GM18498 (cell line): ENCODE measurements at regions not wholly inside any gene's neighbourhood (a gene's known extent, or its start where the extent isn't known, plus 50 kb on each side); places are given as distances from the start of the nearest gene placed in this dataset.
"Not testable (repeated sequence)": the region's sequence is repeated elsewhere in the genome, so short reads cannot be mapped to it uniquely, and the experiment has no call there.

Source experiments
- ATAC-seq: cut with Tn5 transposase; IDR thresholded peaks from one replicate; pipeline ENCODE4 v1.9.1; 2021; ENCODE audit warnings: mild to moderate bottlenecking, moderate library complexity; ENCODE audit not compliant: unreplicated experiment

DNA sequence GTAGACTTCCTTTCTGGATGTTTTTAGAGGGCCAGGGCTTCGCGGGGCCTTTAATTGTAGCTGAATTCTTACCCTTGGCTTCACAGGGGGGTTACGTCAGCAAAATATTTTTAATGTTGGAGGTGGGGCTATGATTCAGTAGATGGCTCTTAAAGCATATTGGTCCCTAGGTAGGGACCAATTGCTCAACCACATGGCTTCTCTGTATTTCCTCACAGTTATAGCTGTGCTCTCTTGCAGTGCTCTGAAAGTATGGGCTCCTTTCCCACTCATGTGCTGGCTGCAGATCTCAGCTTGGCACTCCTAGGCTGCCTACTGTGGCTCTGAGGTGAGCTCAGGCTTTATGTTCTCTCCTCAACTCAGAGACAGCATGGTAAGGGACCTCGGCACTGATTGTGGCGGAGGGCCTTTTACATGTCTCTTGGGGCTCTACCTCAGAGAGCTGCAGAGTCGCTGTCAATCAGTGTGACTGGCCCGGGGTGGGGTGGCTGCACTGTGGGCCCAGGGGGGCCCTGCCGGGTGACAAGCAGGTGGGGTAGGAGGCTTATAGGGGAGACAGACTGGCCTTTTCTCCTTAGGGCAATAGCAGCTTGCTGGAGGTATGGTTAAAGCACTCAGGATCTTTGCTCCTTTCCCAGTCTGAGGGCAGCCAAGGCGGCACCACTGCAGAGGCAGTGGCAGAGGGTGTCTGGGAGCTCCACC, 318.0 kb downstream of the DOK5 start:
- no peak for ATAC-seq

DNA sequence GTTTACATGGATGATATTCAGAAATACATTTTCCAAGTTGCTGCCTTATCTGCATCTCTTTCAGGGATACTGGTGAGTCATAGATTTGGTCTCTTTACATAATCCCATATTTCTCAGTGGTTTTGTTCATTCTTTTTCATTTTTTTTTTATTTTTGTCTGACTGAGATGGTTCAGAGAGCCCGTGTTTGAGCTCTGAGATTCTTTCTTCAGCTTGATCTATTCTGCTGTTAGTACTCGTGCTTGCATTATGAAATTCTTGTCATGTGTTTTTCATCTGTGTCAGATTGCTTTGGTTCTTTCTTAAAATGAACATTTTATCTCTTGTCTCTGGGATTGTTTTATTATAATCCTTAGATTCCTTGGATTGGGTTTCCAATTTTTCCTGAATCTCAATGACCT, 317.3 kb downstream of the DOK5 start:
- ATAC-seq: no peak

DNA sequence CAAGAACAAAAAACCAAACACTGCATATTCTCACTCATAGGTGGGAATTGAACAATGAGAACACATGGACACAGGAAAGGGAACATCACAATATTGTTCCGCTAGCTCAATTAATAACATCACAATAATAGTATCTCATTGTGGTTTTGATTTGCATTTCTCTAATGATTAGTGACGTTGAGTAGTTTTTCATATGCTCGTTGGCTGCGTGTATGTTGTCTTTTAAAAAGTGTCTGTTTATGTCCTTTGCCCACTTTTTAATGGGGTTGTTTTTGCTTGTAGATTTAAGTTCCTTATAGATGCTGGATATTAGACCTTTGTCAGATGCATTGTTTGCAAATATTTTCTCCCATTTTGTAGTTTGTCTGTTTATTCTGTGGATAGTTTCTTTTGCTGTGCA, 312.9 kb downstream of the DOK5 start:
- ATAC-seq: not testable (repeated sequence)

DNA sequence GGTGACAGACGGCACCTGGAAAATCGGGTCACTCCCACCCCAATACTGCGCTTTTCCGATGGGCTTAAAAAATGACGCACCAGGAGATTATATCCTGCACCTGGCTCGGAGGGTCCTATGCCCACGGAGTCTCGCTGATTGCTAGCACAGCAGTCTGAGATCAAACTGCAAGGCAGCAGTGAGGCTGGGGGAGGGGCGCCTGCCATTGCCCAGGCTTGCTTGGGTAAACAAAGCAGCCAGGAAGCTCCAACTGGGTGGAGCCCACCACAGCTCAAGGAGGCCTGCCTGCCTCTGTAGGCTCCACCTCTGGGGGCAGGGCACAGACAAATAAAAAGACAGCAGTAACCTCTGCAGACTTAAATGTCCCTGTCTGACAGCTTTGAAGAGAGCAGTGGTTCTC, 307.4 kb downstream of the DOK5 start:
- ATAC-seq: not testable (repeated sequence)

DNA sequence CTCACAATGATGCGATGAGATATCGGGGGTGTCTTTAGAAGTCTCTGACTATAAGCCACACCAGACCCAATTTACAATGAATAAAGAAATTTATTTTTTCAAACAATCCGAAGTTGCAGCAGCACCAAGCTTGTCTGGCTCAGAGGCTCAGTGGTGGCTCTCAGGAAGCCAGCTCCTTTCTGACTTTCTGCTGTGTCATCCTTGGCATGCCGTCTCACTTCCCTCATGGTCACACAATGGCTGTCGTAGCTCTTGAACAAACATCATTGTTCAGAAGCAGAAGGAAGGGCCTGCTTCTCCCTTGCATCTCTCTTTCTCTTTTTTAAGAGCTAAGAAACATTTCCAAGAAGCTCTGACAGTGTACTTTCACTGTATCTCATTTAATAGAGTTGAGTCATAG, 299.0 kb downstream of the DOK5 start:
- no peak for ATAC-seq

DNA sequence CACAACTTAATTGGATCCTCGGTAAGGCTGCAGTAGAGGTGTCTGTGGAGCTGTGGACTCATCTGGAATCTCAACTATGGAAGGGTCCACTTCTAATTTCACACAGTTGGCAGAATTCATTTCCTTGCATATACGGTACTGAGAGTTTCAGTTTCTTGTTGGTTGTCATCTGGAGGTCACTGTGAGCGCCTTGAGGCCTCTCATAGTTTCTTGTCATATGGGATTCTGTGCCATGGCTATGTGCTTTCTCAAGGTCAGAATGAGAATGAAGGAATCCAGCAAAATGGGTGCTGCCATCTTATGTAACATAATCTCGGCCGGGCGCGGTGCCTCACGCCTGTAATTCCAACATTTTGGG, 298.2 kb downstream of the DOK5 start:
- ATAC-seq: no peak

DNA sequence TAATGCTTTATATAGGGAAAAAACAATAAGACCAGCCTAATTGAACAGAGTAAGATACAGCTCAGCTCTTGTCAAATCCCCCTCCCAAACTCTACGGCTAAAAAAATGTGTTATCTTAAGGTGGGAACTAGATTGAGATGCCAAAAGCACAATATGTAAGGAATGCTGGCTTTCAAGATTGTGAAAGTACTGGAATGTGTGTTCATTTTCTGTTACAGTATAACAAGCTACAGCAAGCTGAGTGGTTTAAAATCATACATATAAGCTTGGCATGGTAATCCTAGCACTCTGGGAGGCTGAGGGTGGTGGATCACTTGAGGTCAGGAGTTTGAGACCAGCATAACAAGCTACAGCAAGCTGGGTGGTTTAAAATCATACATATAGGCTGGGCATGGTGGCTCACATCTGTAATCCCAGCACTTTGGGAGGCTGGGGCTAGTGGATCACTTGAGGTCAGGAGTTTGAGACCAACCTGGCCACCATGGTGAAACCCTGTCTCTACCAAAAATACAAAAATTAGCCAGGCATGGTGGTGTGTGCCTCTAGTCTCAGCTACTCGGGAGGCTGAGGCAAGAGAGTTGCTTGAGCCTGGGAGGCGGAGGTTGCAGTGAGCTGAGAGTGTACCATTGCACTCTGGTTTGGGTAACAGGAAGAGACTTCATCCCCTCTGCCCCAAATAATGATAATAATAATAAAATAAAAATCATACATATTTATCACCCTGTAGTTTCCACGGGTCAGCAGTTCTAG, 297.7 kb downstream of the DOK5 start:
- ATAC-seq: no peak

DNA sequence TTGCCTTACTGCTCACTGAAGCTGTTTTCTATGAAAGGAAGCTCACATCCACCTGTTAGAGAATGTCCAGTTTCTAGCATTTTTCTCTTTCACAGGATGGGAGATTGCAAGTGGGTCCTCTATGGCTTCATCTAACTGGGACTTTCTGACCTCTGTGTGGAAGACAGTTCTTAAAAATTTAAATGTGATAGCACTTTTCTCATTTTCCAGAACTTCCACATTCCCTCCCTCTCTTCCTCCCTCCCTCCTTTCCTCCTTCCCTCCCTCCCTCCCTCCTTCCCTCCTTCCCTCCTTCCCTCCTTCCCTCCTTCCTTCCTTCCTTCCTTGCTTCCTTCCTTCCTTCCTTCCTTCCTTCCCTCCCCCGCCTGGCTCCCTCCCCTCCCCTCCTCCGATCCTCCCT, 291.1 kb downstream of the DOK5 start:
- ATAC-seq: no peak

DNA sequence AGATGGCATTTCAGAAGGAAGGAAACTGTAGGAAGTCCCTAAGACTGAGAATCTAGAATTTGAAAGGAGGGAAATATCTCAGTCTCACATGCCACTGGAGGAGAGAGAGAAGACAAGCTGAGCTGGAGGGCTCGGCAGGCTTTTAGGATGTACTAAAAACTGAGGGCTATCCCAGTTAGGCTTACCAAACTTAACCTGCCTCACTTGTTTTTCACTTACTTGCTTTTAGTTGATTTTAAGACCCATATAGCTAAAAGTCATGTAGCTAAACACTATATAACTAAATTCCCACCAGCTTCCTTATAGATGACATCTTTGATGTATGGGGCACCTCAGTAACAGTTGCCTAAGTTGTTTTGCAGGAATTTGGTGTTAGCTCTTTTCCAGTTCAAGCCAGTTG, 288.0 kb downstream of the DOK5 start:
- no peak for ATAC-seq

DNA sequence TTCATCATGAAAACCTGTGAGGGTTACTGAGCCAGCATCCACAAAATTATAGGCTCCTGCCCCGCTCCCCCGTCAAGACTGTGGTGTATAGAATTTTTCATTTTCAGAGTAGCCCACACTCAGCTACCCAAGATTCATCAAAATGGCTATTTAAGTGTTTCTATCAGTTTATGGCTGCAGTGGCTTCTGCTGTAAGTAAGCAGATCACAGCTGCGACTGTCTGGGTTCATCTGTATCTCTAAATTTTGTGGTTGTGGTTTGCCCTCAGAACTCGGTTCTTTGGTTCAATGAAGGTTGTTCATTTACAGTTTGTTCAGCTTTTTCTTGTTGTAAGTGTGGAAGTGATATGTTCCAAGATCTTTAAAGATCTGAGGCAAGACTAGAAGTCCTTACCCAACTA, 284.2 kb downstream of the DOK5 start:
- ATAC-seq: no peak

DNA sequence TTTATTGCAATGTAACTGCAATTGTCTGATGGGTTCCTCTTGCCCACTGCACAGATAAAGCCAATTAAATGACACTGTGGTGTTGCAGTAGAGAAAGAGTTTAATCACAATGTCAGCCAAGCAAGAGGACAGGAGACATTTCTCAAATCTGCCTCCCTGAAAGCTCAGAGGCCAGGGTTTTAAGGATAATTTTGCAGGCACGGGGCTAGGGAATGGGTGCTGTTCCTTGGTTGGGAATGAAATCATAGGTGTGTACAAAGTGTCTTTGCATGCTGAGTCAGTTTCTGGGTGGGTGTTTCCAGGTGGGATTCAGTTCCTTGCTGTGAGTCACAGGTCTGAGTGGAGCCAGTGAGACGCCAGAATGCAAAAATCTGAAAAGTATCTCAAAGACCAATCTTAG, 271.4 kb downstream of the DOK5 start:
- ATAC-seq: no peak

DNA sequence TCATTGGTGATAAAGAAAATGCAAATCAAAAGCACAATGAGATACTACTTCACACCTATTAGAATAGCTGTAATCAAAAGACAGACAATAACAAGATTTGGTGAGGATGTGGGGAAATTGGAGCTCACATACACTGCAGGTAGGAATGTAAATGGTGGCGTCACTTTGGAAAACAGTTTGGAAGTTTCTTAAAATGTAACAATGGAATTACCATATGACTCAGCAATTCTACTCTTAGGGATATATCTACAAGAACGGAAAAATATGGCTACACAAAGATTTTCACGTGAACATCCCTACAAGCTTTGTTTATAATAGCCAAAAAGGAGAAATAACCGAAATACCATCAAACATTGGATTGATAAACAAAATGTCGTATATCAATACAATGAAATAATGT, 270.4 kb downstream of the DOK5 start:
- no peak for ATAC-seq

DNA sequence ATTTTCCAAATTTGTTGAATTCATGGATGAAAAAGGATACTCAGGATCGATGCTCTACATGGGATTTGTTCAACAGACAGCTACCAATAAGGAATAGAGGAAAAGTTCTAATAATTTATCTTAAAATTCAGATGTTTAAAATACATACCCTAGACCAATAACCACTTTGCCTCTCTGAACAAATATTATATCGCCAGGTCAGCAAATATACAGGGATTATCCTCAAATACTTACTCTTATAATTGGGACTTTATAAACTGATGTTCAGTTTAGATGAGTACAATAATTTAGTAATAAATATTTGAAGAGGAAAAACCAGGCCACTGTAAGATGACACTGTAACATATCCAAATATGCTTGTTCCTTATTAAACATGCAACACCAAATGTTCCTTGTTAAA, 268.7 kb downstream of the DOK5 start:
- no peak for ATAC-seq

DNA sequence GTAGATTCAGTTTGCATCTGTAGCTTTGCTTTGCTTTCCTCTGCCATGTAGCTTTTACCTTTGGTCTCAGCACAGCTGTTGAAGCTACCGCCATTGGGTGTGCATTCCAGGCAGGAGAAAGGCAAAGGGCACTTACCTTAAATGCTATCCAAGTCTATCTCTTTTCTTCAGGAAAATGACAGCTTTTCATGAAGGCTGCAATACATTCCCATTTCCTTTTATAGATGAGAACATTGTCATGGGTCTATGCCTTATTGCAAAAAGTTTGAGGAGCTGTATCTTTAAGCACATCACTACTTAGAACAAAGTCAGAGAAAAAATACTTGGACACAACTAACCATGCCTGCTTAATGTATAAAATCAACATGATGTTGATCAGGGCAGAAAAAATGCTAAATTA, 266.8 kb downstream of the DOK5 start:
- no peak for ATAC-seq

DNA sequence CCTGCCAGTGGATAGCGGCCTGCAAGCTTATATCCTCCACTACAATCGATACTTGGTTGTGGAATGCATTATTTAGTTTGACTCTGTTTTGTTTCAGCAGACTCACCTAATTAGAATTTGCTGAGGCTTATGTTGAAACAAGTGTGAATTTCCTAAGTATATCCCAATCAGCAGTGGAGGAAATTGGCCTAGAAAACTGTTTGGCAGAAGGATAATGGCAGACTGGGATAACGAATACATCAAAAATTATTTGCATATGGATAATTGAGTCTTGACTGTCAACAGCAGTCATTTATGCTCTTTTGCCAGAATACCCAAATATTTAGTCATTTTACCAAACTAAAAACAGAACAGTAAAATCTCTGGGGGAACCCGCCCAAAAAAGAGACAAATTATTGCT, 261.0 kb downstream of the DOK5 start:
- no peak for ATAC-seq

DNA sequence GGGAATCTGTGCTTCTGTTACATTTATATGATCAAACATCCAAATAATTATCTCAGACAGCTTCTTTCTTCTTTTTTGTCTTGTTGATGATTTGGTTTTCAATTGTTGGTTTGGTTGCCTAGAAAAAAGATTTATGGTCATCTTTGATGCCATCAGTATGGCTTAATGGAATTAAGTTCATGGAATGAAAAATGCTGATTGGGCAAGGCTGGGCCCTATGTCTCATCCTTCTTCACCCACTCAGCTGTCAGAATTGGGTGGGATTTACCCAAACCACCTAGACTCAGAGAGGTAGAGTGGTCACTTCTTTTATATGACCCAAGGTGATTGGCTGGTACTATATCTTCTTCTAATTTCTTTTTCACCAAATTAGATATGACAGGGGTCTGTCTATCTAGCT, 258.3 kb downstream of the DOK5 start:
- ATAC-seq: no peak

DNA sequence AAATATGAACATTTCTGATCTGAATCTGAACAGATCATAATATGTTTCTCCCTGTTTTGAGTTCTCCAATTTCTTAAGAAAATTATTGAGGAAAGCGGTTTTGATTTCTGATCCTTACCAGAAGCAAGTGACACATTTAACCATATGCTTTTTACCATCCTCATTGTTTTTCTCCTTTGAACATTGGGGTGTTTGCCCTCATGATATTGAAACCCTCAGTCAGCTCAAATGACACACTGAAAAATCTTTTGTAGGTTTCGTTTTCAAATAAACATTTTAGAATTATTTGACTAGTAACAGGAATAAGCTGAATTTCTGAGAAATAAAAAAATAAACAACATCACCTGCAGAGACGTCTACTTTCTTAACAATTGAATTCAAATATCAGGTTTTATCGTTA, 252.1 kb downstream of the DOK5 start:
- ATAC-seq: no peak

DNA sequence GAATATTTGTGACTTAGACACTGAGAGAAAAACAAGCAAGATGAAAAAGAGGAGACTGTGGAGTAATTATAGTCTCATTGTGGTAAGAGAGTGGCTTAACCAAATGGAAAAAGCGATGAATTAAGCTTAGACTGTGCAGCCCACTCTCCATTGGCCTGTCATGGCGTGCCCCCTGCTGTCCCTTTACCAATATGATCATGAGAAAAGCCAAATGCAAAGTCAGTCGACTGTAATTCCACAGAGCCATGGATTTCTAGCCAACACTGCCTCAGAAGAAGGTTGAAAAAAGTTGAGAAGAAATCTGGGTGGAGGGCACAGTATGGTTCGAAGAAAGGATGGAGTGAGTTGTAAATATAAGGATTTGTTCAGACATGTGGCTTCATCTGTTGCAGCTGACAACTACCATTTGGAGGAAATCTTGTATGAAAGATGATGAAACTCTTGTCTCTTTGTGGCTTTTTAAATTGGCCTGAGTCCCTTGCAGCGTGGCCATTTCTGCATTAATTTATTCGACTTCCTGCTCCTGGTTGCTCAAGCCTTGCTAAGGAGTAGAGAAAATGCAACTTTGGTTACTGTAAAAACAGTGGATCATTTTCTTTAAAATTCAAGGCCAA, 251.4 kb downstream of the DOK5 start:
- ATAC-seq: no peak

DNA sequence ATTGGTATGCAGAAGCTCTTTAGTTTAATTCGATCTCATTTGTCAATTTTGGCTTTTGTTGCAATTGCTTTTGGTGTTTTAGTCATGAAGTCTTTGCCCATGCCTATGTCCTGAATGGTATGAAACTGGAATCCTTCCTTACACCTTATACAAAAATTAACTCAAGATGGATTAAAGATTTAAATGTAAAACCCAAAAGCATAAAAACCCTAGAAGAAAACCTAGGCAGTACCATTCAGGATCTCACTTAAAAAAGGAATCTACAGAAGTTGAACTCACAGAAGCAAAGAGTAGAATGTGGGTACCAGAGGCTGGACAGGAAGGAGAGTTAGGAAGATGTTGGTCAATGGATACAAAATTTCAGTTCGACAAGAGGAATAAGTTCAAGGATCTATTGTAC, 249.9 kb downstream of the DOK5 start:
- not testable (repeated sequence) for ATAC-seq

DNA sequence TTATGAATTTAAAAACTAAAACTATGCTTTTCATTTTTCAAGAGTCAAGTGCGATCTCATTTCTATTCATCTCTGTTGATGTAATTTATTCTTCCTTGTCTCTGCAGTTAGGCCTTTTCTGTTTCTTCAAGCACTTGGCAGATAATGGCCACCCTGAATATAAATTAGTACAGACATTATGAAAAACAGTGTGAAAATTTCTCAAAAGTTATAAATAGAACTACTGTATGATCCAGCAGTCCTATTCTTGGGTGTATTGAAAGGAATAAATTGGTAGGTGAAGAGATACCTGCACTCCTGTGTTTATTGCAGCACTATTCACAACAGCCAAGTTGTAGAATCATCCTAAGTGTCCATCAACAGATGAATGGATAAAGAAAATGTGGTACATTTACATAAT, 248.3 kb downstream of the DOK5 start:
- ATAC-seq: no peak

DNA sequence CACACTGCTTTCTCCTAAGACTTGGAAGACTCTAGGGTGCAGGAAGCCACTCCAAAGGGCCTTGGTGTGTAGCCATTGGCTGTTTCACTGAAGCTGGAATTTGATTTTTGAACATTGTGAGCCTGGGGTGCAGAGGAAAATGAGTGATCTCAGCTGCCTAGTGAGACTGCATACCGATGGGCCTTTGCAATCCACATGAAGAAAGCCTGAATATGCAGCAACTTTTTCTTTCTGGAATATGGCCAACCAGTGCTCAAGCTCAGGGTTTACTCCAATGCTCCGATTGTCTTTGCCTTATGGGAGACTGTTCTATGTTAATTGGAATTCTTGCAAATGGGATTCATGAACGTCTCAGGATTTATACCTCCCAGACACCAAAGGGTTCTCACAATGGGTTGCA, 242.6 kb downstream of the DOK5 start:
- no peak for ATAC-seq

DNA sequence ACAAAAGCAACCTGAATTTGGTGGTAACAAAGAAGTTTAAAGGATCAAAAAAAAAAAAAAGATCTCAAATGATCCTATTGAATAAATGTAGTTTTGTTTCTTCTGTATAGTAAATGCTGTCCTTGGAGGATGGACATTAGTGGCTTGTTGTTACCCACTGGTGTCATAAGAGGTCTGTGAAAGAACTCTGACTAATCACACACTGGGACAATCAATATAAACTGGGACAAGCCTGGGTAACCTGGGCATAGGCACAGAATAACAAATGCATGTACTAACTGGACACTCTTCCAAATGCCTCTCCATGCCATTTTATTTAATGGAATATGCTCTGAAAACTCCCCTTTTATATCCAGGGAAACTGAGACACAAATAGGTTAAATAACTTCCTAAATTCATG, 241.4 kb downstream of the DOK5 start:
- ATAC-seq: no peak
